CD1c-positive myeloid dendritic cell (primary cell): ENCODE measurements at regions not wholly inside any gene's neighbourhood (a gene's known extent, or its start where the extent isn't known, plus 50 kb on each side); places are given as distances from the start of the nearest gene placed in this dataset.
A peak's percentile ranks its signal among the peaks of the same experiment; 100 is the strongest.

ENCODE experiments used
- DNase-seq: peaks from one replicate; pipeline ENCODE4 v3.0.0-alpha.2; 2016; ENCODE audit errors: extremely low spot score

DNA sequence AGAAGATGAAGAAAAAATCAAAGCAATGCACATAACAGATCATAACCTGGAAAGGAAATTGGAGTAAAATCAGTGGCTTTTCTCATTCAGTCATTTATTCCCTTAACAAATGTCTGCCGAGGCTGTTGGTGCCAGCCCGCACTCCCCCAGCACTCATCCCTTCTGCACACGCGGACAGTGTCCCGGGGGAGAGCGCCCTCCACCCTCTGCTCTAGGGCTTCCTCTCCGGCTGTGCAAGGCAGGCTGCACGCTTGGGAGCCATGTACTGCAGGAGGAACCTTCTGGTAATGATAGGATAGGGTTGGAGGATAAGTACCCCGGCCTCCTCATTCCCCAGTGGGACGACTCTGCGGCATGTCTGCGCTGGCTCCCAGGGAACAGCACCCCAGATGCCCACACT is 134.5 kb downstream of the PAX1 start:
- no peak for DNase-seq

DNA sequence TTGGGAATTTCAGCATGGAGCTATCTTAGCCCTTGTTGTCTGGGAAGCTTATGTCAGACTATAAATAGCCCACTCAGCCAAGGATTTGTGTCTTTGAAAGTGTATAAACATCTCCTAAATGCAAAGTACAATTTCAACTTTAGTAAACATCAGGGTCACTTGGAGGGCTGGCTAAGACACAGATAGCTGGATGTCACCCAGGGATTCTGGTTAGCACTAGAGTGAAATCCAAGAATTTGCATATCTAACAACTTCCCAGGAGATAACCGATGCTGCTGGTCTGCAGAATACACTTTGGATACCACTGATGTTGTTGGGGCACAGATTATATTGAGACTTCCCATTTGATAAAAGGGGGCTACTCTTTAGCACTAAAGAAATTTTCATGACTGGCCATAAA is 130.9 kb downstream of the PAX1 start:
- no peak for DNase-seq

DNA sequence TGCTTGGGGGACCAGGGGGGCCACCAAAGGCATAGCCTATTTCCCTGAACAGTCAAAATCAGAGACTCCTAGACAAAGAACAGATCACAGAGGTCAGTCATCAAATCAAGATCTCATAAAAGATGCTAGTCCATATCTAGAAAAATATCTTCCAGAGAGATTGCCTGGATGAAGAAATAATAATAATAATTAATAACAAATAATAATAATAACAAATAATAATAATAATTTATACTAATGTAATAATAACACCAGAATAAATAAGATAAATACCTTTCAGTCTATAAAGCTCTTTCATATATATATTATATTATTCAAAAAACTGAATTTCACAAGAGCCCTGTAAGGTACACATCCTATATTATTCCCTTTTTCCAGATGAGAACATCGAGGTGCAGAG is 129.6 kb downstream of the PAX1 start:
- DNase-seq = no peak

- no peak for DNase-seq
Observed at GRCh38 chr20:21832442-21833385, 127.2 kb downstream of the PAX1 start.

DNA sequence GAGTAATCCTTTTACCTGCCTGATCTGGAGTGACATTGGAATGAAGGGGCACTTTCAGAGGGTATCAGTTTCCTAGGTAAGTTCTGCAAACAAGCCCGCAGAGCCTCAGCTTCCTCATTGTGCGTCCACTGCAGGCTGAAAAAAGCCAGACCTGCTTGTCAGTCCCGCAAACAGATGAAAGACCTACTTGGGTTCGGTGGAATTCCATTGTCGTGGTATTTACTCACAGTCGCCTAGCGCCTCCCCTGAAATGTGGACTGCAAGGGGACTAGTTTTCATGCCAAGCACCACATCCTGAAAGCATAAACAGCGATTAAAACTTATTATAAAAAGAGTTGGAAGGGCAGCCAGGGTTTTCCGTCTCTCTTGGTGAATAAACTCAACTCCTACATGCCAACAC is 121.5 kb downstream of the PAX1 start:
- DNase-seq = no peak

- no peak for DNase-seq
Observed at GRCh38 chr20:21821358-21821757, 115.9 kb downstream of the PAX1 start.

DNA sequence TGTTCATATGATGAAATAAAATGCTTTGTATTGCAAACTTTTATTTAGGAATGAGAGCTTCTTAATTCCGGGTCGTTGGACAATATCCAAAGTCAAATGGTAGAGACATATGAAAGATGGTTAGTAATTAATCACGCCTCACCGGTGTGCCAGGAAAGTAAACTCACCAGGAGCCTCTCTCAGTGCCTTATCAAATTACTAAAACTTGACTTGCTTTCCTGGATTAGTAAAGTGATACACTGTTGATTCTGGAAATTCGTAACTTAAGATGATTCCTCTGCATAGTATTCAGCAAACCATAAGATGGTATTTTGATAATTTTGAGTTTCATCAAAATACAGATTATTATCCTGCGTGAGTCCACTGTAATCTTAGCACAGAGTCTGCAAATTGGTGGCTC is 115.2 kb downstream of the PAX1 start:
- no peak for DNase-seq

GRCh38 chr20:21820045-21820444 is 114.6 kb downstream of the PAX1 start:
- DNase-seq = no peak

DNA sequence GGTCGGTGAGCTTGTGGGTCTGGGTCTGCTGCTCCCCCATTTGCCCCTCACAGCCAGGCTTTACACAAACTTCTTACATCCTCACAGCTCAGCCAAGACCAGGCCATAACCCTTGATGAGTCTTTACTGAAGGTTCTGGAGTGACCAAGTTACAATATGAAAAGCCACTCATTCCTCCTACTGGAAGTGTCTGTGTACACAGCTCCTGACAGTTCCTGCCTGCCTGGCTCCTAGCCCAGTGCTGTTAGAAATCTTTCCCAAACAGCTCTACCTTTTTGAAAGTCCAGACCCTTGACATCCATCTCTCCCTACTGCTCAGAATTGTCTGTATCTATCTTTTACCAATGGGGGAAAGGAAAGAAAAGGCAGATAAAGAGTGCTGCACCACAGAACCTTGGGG is 106.9 kb downstream of the PAX1 start:
- DNase-seq = no peak

DNA sequence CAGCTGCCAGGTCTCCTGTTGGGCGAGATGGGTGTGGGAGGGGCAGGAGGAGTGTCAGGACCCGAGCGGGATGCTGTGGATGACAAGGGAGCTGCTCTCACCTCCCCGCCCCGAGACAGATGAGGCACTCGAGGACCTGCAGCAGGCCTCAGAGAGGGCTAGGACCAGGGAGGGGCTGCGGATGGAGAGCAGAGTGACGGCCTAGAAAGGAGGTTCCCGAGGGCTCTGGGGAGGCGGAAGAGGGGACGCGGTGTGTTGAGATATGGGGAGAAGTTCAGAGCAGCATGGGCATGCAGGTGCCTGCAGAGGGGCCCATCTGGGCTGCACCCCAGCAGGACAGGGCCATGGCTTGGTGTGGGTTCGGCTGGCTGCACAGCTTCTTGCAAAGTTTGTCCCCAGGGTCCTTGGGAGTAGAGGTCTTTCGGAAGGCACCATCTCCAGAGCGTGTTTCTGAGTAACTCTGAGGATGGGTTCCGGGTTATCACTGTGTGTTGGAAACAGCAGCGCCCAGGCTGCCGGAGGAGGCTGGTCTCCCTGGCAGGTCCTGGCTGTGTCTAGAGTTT is 104.6 kb downstream of the PAX1 start:
- DNase-seq = no peak

GRCh38 chr20:21808863-21809664 is 103.6 kb downstream of the PAX1 start:
- DNase-seq = peak; percentile 40

GRCh38 chr20:21808139-21808538 is 102.7 kb downstream of the PAX1 start:
- DNase-seq = no peak

DNA sequence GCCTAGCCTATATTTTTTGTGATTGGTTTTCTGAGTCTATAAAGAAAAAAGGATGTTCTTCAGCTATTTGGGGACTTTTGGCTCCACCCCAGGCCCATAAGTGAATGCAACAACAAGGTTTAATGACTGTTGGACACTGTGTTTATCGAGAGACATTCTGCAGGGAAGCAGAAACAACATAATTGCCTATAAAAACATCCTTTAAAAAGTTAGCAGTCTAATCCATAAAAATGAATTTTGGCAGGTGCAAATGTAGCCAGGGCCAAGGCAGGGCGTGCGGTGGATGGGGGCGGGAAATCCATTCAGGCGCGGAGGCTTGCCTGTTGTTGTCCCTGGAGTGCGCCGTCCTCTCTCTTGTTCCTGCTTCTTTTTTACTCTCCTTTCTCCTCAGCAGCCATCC is 99.3 kb downstream of the PAX1 start:
- DNase-seq = no peak

- no peak for DNase-seq
Observed at GRCh38 chr20:21801193-21801592, 95.7 kb downstream of the PAX1 start.

GRCh38 chr20:21798384-21798783 is 92.9 kb downstream of the PAX1 start:
- DNase-seq = no peak

DNA sequence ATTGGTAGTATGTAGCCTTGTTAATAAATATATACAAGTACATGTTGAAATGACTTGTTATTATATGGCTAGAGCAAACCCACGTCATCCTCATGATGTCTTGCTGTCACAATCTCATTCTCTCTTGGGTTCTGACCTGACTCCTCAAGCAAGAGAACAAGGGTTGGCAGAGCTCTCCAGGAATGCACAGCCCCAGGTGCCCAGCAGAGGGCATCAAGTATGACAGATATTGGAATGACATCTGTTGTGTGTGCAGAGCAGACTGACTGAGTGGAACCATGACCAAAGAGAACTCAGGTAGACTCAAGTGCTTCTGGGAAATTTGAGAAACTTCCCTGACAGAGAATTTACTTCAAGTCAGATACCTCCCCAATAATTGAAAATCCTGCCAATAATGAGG is 90.6 kb downstream of the PAX1 start:
- no peak for DNase-seq

GRCh38 chr20:21788082-21788481 is 82.6 kb downstream of the PAX1 start:
- no peak for DNase-seq

DNA sequence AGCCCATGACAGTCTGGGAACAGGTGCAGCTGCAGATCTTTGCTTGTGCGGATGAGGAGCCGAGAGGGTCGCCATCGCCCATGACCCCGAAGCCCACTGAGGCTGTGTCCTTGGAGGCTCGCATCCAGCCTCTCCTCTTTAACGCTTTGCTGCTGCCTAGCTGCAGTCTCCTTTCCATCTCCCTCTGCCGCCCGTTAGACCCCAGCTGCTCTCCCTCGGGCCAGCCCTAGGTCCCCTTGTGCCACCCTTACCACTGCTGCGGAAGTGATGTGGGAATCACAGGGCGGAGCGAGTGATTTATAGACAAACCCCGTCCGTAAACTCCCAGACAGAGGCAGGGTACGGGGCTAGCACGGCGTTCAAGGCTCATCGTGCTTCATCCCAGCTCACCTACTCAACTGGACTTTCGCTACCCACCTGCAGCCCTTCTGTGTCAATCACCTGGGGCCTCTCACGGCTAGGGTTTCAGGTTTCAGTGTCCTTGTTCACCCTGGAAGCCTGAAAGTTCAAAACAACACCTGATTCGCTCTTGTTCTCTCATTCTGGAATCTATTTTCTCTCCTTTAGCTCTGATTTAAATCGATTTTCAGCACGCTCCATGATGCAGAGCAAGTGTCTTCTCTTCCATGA is 76.1 kb downstream of the PAX1 start:
- no peak for DNase-seq

GRCh38 chr20:21780528-21780927 is 75.1 kb downstream of the PAX1 start:
- no peak for DNase-seq
